ENCODE measurements at regions not wholly inside any gene's neighbourhood (a gene's known extent, or its start where the extent isn't known, plus 50 kb on each side); places are given as distances from the start of the nearest gene placed in this dataset.

GRCh38 chr4:3715855-3716630, 50.1 kb upstream of the ADRA2C start:
- TF ChIP-seq POLR2A (IDR thresholded peaks at IDR 0.05) (no peak), CTCF (IDR thresholded peaks at IDR 0.05) (no peak)

Measured in body of pancreas (tissue), 4 donors.